ENCODE measurements at regions not wholly inside any gene's neighbourhood (a gene's known extent, or its start where the extent isn't known, plus 50 kb on each side); places are given as distances from the start of the nearest gene placed in this dataset.
A peak's percentile ranks its signal among the peaks of the same experiment; 100 is the strongest.

DNA sequence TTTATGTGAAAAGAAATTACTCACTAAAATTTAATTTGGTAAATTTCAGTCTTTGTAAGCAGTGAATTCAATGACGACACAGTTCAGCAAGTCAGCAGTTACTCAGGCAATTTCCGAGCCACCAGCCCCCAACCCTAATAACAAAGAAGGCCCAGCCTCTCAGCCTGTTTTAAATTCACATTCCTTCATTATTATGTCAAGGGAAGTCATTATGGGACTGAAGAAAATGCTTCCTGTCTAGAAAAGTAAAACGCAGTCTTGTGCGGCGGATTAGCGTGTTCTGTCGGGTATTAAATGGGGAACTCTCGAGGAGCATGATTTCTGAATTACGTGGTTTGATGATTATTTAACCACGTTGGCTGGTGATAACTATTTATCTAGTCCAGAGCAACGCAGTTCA lies 177.6 kb downstream of the AIPL1 start:
- DNase-seq (ENCODE audit: low read depth) = peak; percentile 86

- DNase-seq (ENCODE audit: low read depth) = peak; percentile 58
These were observed 179.6 kb downstream of the AIPL1 start for GRCh38 chr17:6255322-6255721.

- DNase-seq (ENCODE audit: low read depth) = peak; percentile 79
These were observed 180.9 kb downstream of the AIPL1 start for GRCh38 chr17:6254036-6254435.

- DNase-seq (ENCODE audit: low read depth) = peak; percentile 41
These were observed 181.5 kb downstream of the WSCD1 start for GRCh38 chr17:6251640-6252039.

GRCh38 chr17:6249732-6250131 lies 179.6 kb downstream of the WSCD1 start:
- DNase-seq (ENCODE audit: low read depth) = no peak

GRCh38 chr17:6248061-6248460 lies 177.9 kb downstream of the WSCD1 start:
- DNase-seq (ENCODE audit: low read depth) = no peak

- no peak for DNase-seq (ENCODE audit: low read depth)
These were observed 175.4 kb downstream of the WSCD1 start for GRCh38 chr17:6245301-6246177.

GRCh38 chr17:6244796-6245195 lies 174.6 kb downstream of the WSCD1 start:
- no peak for DNase-seq (ENCODE audit: low read depth)

GRCh38 chr17:6244253-6244652 lies 174.1 kb downstream of the WSCD1 start:
- DNase-seq (ENCODE audit: low read depth) = no peak

DNA sequence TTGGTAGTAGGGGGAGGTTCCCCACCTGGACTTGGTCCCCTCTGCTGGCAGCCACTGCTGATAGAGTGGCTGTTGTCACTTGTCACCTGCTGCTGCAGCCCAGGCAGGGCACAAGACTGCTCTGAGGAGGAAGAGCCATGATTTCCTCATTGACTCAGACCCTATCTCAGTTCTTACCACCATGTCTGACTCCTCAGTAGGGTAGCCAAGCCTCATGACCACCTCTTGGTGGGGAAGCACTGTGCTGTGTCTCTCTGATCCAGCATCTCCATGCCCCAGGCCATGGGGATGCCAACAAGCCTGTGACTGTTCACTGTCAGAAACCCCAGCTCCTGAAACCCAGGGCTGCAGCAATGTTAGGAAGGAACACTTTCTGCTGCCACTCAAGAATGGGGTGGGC lies 173.0 kb downstream of the WSCD1 start:
- no peak for DNase-seq (ENCODE audit: low read depth)

- DNase-seq (ENCODE audit: low read depth) = no peak
These were observed 171.8 kb downstream of the WSCD1 start for GRCh38 chr17:6241996-6242395.

GRCh38 chr17:6241381-6241780 lies 171.2 kb downstream of the WSCD1 start:
- peak; percentile 30 for DNase-seq (ENCODE audit: low read depth)

DNA sequence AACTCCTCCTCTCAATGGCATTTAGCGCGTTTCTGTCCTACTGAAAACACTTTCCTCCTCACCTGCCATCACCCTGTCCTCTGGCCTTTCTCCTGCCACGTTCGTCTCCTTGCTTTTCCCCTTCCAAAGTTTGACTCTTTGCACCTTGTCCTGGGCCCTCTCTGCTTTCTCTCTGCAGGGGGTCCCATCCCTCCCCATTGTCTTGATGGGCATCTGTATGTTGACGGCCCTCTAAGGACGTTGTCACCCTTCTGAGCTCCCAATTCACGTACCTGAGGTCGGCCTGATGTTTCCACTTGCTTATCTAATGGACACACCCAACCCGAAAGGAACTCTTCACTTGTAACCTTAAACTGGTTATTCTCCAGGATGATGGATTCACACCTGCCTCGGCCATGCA lies 170.4 kb downstream of the WSCD1 start:
- no peak for DNase-seq (ENCODE audit: low read depth)

DNA sequence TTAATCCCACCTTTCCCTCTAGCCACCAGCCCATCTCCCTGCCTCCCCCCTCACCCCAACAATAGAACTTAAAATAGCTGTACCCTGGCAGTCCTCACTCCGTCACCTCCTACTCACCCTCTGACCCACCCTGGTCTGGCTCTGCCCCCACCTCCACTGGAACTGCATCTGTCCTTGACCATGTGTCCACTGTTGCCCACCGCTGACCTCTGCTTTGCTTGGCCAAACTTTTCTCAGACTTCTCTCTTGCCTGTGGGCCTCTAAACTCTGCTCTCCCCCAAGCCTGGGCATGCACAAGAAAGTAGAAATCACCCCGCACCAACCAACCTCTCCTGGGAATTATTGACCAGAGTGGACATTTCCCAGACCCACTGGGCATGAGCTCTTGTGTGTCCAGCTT lies 169.8 kb downstream of the WSCD1 start:
- DNase-seq (ENCODE audit: low read depth) = no peak

DNA sequence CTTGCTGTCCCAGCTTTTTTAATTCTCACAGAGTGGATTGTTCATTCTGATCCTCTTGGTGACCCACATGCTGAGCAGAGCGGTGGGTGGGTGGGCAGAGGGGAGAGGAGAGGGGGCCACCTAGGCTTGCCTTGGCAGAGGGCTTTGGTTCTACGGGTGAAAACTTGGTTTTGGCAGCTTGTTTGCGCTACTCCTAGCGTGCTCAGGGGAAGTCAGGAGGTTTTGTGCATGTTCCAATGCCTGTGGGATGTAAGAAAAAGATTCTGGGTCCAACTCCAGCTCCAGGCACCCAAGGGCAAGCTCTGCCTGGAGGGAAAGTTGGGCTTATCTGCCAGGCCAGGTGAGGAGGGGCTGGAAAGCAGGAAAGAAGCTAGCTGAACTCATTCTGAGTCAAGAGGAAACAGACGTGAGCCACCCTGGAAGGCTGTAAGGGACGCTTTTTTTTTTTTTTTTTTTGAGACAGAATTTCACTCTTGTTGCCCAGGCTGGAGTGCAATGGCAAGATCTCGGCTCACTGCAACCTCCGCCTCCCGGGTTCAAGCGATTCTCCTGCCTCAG lies 169.1 kb downstream of the WSCD1 start:
- DNase-seq (ENCODE audit: low read depth) = no peak

GRCh38 chr17:6233856-6234255 lies 163.7 kb downstream of the WSCD1 start:
- no peak for DNase-seq (ENCODE audit: low read depth)

DNA sequence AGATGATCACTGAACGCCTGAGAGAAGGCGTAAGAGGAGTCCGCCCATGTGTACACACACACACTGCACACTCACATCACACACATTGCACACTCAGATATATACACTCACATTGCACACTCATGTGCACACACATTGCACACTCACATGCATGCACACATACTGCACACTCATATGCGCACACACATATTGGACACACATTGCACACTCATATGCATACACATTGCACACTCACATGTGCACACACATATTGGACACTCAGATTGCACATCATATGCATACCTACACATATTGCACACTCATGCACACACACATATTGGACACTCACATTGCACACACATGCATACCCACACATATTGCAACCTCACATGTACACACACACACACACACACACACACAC lies 163.2 kb downstream of the WSCD1 start:
- DNase-seq (ENCODE audit: low read depth) = no peak

- no peak for DNase-seq (ENCODE audit: low read depth)
These were observed 162.5 kb downstream of the WSCD1 start for GRCh38 chr17:6232732-6233101.

- DNase-seq (ENCODE audit: low read depth) = peak; percentile 83
These were observed 161.9 kb downstream of the WSCD1 start for GRCh38 chr17:6231886-6232731.

DNA sequence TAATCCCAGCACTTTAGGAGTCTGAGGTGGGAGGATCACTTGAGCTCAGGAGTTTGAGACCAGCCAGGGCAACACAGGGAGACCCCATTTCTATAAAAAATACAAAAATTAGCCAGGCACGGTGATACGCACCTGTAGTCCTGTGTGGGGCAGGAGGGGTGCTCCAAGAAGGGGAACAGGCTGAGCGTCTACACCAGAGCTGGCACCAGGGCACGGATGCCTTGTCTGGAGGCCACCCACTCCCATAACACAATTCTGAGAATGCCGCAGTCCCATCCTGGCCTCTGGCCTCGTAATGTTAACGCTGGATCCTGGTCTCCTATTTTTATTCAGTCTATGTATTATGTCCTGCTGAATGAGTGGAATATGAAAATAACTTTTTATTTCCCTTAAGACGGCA lies 161.3 kb downstream of the WSCD1 start:
- DNase-seq (ENCODE audit: low read depth) = no peak

DNA sequence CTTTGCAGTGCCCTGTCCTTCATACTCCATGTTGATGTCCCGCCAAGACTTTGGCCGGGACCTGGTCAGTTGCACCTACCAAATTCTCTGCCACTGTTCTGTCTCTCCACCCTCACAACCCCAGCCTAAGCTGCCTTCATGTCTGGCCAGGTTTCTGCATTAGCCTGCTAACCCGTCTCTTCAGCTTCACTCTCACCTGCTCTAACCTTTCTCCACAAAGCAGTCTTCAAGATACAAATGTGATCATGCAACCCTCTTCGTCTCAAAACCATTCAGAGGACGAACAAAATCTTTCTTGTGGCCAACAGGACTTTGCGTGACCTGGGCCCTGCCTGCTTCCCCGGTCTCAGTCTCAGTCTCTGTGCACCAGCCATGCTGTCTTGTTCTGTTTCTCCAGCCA lies 148.2 kb downstream of the WSCD1 start:
- no peak for DNase-seq (ENCODE audit: low read depth)
